Ovary (tissue), 7 donors: ENCODE measurements at regions not wholly inside any gene's neighbourhood (a gene's known extent, or its start where the extent isn't known, plus 50 kb on each side); places are given as distances from the start of the nearest gene placed in this dataset.
A peak's percentile ranks its signal among the peaks of the same experiment; 100 is the strongest.
"Not testable (repeated sequence)": the region's sequence is repeated elsewhere in the genome, so short reads cannot be mapped to it uniquely, and the experiment has no call there.

Source experiments
- DNase-seq, 5 donors: peaks; one replicate each; pipeline ENCODE4 v3.0.0-alpha.2; 2019 to 2020
- H3K27ac ChIP-seq, 2 donors: fragments of 200-600 bp; one replicate each; pipeline versions ENCODE4 v1.5.1 to v1.8.0; 2019 to 2022
- H3K27me3 ChIP-seq: fragments of 200-600 bp; one replicate; pipeline ENCODE4 v1.8.0; 2022
- H3K36me3 ChIP-seq: fragments of 200-600 bp; sonication (generic); one replicate; pipeline ENCODE4 v1.5.1; 2019
- H3K4me1 ChIP-seq: one replicate; pipeline ENCODE4 v1.8.1; 2013; ENCODE audit warnings: mild to moderate bottlenecking, moderate library complexity; ENCODE audit not compliant: insufficient read depth
- H3K4me3 ChIP-seq: fragments of 200-600 bp; sonication (generic); one replicate; pipeline ENCODE4 v1.5.1; 2017
- H3K9me3 ChIP-seq, 2 donors: fragments of 200-600 bp in 1 of 2; sonication (generic) in 1 of 2; one replicate each; pipeline versions ENCODE4 v1.5.1 to v1.8.1; 2013 to 2019; ENCODE audit warnings: mild to moderate bottlenecking in 1 of 2, moderate library complexity in 1 of 2
- EP300 ChIP-seq: sonication (generic); formaldehyde crosslinking; IDR thresholded peaks from one replicate; pipeline ENCODE4 v1.6.1; 2017; ENCODE audit warnings: antibody characterized with exemption
- POLR2A ChIP-seq: fragments of 450-650 bp; IDR thresholded peaks from one replicate; pipeline ENCODE4 v1.6.1; 2017; ENCODE audit warnings: antibody characterized with exemption, mild to moderate bottlenecking, moderate library complexity
- WGBS, 3 donors: extraction: QIAGEN DNeasy Blood & Tissue Kit in 1 of 3; methylation state at CpG; one replicate each; pipeline versions ENCODE4 v1.1.5 to v1.1.7; 2013 to 2017; 5-methylcytosine and 5-hydroxymethylcytosine counted together
- intact Hi-C, 4 donors: fragments of 100-400 bp; cut with DNase I; formaldehyde crosslinking; loops; one replicate each; pipeline versions ENCODE4 v1.11.0 to v1.15.1; 2022 to 2023
- TF ChIP-seq, protein P1 (sequence below), 3 donors: fragments of 450-650 bp in 2 of 3; fragments of 200-600 bp in 1 of 3; IDR thresholded peaks; one replicate each; pipeline versions ENCODE4 v1.5.1 to v1.8.0; 2016 to 2022; ENCODE audit warnings: antibody characterized with exemption in 3 of 3, mild to moderate bottlenecking in 1 of 3
- donor health status: DM: no; HTN: no; CAD: no; lungs with moderate emphysema.
- donor health status: DM: no; HTN: no; CAD: no.
- donor health status: Bipolar disorder and iron deficiency.
- donor health status: DM: no; HTN: no; CAD: no.
- donor health status: DM: yes; HTN: yes; CAD: no.

DNA sequence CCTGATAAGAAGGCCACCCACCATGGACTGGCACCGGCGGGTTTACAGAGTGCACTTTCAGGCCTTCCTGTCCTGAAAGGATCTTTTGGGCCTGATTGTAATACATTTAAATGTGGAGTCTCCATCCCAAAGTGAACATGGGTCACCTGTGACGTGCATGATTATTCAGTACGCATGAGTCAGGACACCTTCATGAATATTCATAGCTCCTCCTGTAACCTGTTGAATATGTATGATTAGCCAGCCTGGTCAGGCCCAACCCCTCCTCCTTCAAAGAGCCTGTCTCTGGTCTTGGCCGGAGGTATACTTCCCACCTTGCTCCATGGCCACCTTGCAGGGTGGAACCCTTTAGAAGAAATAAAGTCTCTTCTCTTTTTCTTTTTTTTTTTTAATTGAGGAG is 75.9 kb upstream of the NUP50 start:
- no peaks in the 10 kb centered on the region for H3K27me3 ChIP-seq
- intact Hi-C loops, result no loop called here
- no peaks in the 10 kb centered on the region for H3K9me3 ChIP-seq
- 86 to 89% (median 89%) methylated on average over 5 of the region's 5 CpGs for WGBS, 3 donors
- TF ChIP-seq POLR2A (no peak), EP300 (no peak)
- TF ChIP-seq, protein P1, sequence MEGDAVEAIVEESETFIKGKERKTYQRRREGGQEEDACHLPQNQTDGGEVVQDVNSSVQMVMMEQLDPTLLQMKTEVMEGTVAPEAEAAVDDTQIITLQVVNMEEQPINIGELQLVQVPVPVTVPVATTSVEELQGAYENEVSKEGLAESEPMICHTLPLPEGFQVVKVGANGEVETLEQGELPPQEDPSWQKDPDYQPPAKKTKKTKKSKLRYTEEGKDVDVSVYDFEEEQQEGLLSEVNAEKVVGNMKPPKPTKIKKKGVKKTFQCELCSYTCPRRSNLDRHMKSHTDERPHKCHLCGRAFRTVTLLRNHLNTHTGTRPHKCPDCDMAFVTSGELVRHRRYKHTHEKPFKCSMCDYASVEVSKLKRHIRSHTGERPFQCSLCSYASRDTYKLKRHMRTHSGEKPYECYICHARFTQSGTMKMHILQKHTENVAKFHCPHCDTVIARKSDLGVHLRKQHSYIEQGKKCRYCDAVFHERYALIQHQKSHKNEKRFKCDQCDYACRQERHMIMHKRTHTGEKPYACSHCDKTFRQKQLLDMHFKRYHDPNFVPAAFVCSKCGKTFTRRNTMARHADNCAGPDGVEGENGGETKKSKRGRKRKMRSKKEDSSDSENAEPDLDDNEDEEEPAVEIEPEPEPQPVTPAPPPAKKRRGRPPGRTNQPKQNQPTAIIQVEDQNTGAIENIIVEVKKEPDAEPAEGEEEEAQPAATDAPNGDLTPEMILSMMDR (IDR thresholded peaks at IDR 0.05), result no peak
- no peaks in the 10 kb centered on the region for H3K36me3 ChIP-seq
- H3K27ac ChIP-seq, result no peak overlapping the region
- no peak for DNase-seq
- H3K4me3 ChIP-seq, result no peak overlapping the region
- H3K4me1 ChIP-seq, result no peaks in the 10 kb centered on the region

DNA sequence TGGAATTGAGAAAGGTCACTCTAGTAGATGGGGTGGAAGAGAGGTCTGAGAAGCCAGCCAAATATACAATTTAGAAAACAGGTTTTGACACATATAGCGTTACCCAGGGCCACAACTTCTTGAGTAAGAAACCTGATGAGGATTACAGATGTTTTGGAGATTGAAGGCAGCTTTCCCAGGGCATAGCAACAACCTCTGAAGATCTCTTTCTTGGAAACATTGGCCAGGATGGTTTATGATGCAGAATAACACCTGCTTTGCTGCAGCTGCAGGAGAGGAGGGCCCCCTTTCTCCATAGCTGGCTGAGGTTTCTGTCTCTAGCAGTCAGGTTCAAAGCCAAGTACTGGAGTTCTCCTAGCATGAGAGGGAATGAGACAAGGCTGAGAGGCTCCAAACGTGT is 75.1 kb upstream of the NUP50 start:
- Histone ChIP-seq H3K4me3 (no peak overlapping the region), H3K4me1 (no peaks in the 10 kb centered on the region), H3K27me3 (no peaks in the 10 kb centered on the region), H3K36me3 (no peaks in the 10 kb centered on the region), H3K27ac (no peak overlapping the region), H3K9me3 (no peaks in the 10 kb centered on the region)
- 70 to 84% (median 84%) methylated on average over 2 of the region's 2 CpGs for WGBS, 3 donors
- intact Hi-C loops, result no loop called here
- no peak for DNase-seq
- TF ChIP-seq POLR2A, result no peak
- TF ChIP-seq, protein P1 (IDR thresholded peaks at IDR 0.05), result no peak
- TF ChIP-seq EP300, result no peak

DNA sequence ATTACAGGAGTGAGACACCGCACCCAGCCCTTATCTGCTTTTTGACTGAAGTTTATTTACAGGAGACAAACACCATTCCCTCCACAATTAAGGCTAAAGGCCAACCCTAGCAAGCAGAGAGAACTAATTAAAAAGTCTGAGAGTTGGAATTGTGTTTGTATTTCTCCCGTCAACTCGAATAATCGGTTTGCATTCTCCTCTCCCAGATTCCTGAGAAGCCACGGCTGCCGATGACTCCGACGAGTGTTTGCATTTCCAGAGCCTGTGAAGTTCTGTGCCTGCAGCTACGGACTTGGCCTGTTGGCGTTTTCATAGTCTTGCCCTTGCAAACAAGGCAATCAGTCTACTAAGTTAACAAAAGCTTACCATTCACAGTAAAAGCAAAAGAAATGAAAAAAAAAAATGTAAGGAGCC is 73.2 kb upstream of the NUP50 start:
- intact Hi-C loops, result loop anchor here in 2 of 4 donors (5.0 to 10.0 kb wide), 5 partner anchors 86 to 393 kb away; no protein-coding TSS in a partner anchor
- no peaks in the 10 kb centered on the region for H3K36me3 ChIP-seq
- DNase-seq, result peak in 1 of 5 donors; percentile 43
- no peaks in the 10 kb centered on the region for H3K9me3 ChIP-seq
- H3K4me1 ChIP-seq, result no peaks in the 10 kb centered on the region
- H3K4me3 ChIP-seq, result no peak overlapping the region
- H3K27ac ChIP-seq, result no peak overlapping the region
- H3K27me3 ChIP-seq, result no peaks in the 10 kb centered on the region
- no peak for TF ChIP-seq EP300
- TF ChIP-seq, protein P1 (IDR thresholded peaks at IDR 0.05), result no peak
- TF ChIP-seq POLR2A, result no peak
- WGBS, 3 donors, result 4% methylated on average over 10 of the region's 10 CpGs

DNA sequence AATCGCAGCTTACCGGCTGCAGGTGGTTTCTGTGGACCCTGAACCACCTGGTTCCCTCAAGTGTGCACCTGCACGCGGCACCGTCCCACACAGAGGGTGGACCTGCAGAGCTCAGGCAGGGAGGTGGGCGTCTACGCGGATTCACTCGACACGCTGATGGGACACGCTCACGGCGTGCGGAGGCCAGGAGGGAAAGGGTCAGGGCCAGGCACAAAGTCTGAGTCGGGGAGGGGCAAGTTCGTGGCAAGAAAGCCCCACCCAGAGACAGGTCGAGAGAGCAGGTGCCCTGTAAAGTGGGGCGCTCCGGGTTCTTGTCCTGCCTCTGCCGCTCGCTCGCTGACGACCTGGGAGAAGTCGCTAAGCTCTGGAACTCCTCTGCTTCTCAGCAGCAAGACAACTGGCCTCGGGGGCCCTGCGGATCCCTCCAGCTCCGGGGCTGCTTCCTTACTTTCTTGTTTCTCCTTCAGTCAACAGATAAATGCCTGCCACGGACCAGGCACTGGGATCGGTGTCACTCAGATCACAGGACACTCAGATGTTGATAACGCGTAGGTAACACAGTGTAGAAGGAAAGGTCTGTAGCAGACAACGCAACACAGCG is 72.4 kb upstream of the NUP50 start:
- intact Hi-C loops, result loop anchor here in 2 of 4 donors (5.0 to 10.0 kb wide), 5 partner anchors 87 to 394 kb away; no protein-coding TSS in a partner anchor
- Histone ChIP-seq H3K4me3 (no peak overlapping the region), H3K4me1 (no peaks in the 10 kb centered on the region), H3K36me3 (no peaks in the 10 kb centered on the region), H3K27ac (no peak overlapping the region), H3K27me3 (no peaks in the 10 kb centered on the region), H3K9me3 (no peaks in the 10 kb centered on the region)
- no peak for DNase-seq
- 72 to 80% (median 79%) methylated on average over 33 of the region's 33 CpGs for WGBS, 3 donors
- TF ChIP-seq EP300 (no peak), POLR2A (no peak)
- TF ChIP-seq, protein P1 (IDR thresholded peaks at IDR 0.05), result no peak

DNA sequence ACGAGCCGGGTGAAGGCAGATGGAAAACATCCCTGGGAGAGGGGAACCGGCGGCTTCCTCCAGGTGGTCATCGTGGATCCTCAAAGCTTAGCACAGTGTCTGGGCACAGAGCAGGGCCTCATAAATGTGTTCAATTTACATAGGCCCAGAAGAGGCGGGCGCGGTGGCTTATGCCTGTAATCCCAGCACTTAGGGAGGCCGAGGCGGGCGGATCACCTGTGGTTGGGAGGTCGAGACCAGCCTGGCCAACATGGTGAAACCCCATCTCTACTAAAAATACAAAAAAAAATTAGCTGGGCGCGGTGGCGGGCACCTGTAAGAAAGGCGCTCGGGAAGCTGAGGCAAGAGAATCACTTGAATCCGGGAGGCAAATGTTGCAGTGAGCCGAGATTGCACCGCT is 71.8 kb upstream of the NUP50 start:
- H3K36me3 ChIP-seq, H3K27me3 ChIP-seq, DNase-seq, H3K4me1 ChIP-seq, H3K9me3 ChIP-seq, H3K27ac ChIP-seq, H3K4me3 ChIP-seq: not testable (repeated sequence)
- WGBS, 3 donors, result 94 to 95% (median 95%) methylated on average over 20 of the region's 20 CpGs
- intact Hi-C loops, result loop anchor here in 2 of 4 donors (5.0 to 10.0 kb wide), 5 partner anchors 87 to 395 kb away; no protein-coding TSS in a partner anchor
